CD4-positive, alpha-beta memory T cell (primary cell): ENCODE measurements at regions not wholly inside any gene's neighbourhood (a gene's known extent, or its start where the extent isn't known, plus 50 kb on each side); places are given as distances from the start of the nearest gene placed in this dataset.

Source experiments
- CTCF ChIA-PET: fragments of 350-600 bp; sonication (Branson Sonifier 250); formaldehyde crosslinking; loops from one replicate; lab custom pipeline; 2021; ENCODE audit warnings: inconsistent platforms; ENCODE audit not compliant: partially characterized antibody; lab: Charles Lee
- POLR2A ChIA-PET: fragments of 350-600 bp; sonication (Branson Sonifier 250); formaldehyde crosslinking; loops from one replicate; lab custom pipeline; 2021; ENCODE audit not compliant: partially characterized antibody; lab: Charles Lee
- DNase-seq, 5 donors: peaks; one replicate each; pipeline versions ENCODE4 v3.0.0 to v3.0.0-alpha.2; 2020 to 2022; ENCODE audit warnings: mixed read lengths in 1 of 5
- H3K27ac ChIP-seq: one replicate; pipeline ENCODE4 v1.7.0; 2013; ENCODE audit warnings: low read depth, low read length
- H3K27me3 ChIP-seq: 2 replicates; pipeline ENCODE4 v1.7.0; 2013; ENCODE audit warnings: mild to moderate bottlenecking, low read length, moderate library complexity; ENCODE audit not compliant: insufficient read depth
- H3K36me3 ChIP-seq: 2 replicates; pipeline ENCODE4 v1.7.0; 2013; ENCODE audit warnings: mild to moderate bottlenecking, low read length, moderate library complexity; ENCODE audit not compliant: insufficient read depth
- H3K4me1 ChIP-seq: 2 replicates; pipeline ENCODE4 v1.7.0; 2013; ENCODE audit warnings: mild to moderate bottlenecking, low read length, moderate library complexity; ENCODE audit not compliant: insufficient read depth
- H3K4me3 ChIP-seq, 2 donors: one replicate each; pipeline ENCODE4 v1.7.0; 2013; ENCODE audit warnings: low read length in 2 of 2, mild to moderate bottlenecking in 1 of 2
- H3K9me3 ChIP-seq, 2 donors: one replicate each; pipeline ENCODE4 v1.7.0; 2013; ENCODE audit warnings: low read length in 2 of 2, control low read depth in 1 of 2; ENCODE audit not compliant: control insufficient read depth in 1 of 2
- H3K27ac Mint-ChIP-seq, 7 donors: one replicate each; pipeline ENCODE4 v1.8.0; 2020 to 2021; ENCODE audit warnings: mixed read lengths in 7 of 7, mild to moderate bottlenecking in 6 of 7, inconsistent platforms in 3 of 7, moderate library complexity in 3 of 7
- H3K27me3 Mint-ChIP-seq, 2 donors: one replicate each; pipeline ENCODE4 v1.8.0; 2020 to 2021; ENCODE audit warnings: mixed read lengths in 2 of 2
- H3K36me3 Mint-ChIP-seq, 2 donors: one replicate each; pipeline ENCODE4 v1.8.0; 2020 to 2021; ENCODE audit warnings: mixed read lengths in 2 of 2, inconsistent platforms in 1 of 2, mild to moderate bottlenecking in 1 of 2
- H3K4me1 Mint-ChIP-seq, 4 donors: one replicate each; pipeline ENCODE4 v1.8.0; 2020 to 2021; ENCODE audit warnings: mixed read lengths in 4 of 4, mild to moderate bottlenecking in 1 of 4
- H3K4me3 Mint-ChIP-seq, 8 donors: one replicate each; pipeline ENCODE4 v1.8.0; 2020 to 2021; ENCODE audit warnings: mixed read lengths in 8 of 8, mild to moderate bottlenecking in 7 of 8, moderate library complexity in 6 of 8, inconsistent platforms in 3 of 8
- H3K9me3 Mint-ChIP-seq, 8 donors: one replicate each; pipeline ENCODE4 v1.8.0; 2020 to 2021; ENCODE audit warnings: mixed read lengths in 8 of 8, mild to moderate bottlenecking in 5 of 8, inconsistent platforms in 3 of 8, moderate library complexity in 1 of 8
- intact Hi-C: fragments of 100-400 bp; cut with micrococcal nuclease; formaldehyde crosslinking; loops from one replicate; pipeline ENCODE4 v1.15.1; 2023

DNA sequence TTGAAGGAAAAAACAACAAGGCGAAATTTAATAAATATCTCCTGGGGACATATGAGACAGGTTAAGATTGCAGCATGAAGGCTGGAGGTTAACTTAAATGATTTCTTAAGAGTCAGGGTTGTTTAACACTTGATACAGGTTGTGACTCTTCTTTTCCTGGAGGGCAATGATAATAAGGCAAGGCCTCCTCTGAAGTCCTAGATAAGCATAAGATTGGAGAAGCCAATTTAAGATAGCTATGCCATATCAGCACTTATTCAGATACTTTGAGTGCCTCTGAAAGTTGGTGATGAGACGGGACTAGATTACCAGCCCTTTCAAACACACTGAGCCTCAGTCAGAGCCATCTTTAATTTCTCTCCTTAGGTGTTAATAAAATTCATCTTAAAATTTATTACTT, 350.8 kb downstream of the FBXO8 start:
- Histone ChIP-seq H3K9me3 (no peaks in the 10 kb centered on the region), H3K4me1 (no peaks in the 10 kb centered on the region), H3K27me3 (no peaks in the 10 kb centered on the region), H3K4me3 (no peak overlapping the region), H3K36me3 (no peaks in the 10 kb centered on the region), H3K27ac (no peak overlapping the region)
- Mint-ChIP-seq H3K27ac (no peak overlapping the region), H3K4me3 (no peak overlapping the region), H3K36me3 (no peaks in the 10 kb centered on the region), H3K9me3 (no peaks in the 10 kb centered on the region), H3K4me1 (no peaks in the 10 kb centered on the region), H3K27me3 (peaks cover 0 to 1% of the 10 kb centered on the region in 2 donors)
- intact Hi-C loops, result no loop called here
- ChIA-PET POLR2A (no interaction called here), CTCF (no interaction called here)
- DNase-seq, result no peak

- no peak overlapping the region for H3K27ac Mint-ChIP-seq
- no peaks in the 10 kb centered on the region for H3K9me3 ChIP-seq
- H3K9me3 Mint-ChIP-seq, result no peaks in the 10 kb centered on the region
- H3K27me3 Mint-ChIP-seq, result no peaks in the 10 kb centered on the region
- no peak overlapping the region for H3K27ac ChIP-seq
- H3K4me1 ChIP-seq, result no peaks in the 10 kb centered on the region
- CTCF ChIA-PET, result no interaction called here
- no peak overlapping the region for H3K4me3 Mint-ChIP-seq
- no peaks in the 10 kb centered on the region for H3K4me1 Mint-ChIP-seq
- POLR2A ChIA-PET, result no interaction called here
- no peaks in the 10 kb centered on the region for H3K36me3 Mint-ChIP-seq
- intact Hi-C loops, result no loop called here
- H3K27me3 ChIP-seq, result no peaks in the 10 kb centered on the region
- H3K4me3 ChIP-seq, result no peak overlapping the region
- no peak for DNase-seq
- H3K36me3 ChIP-seq, result no peaks in the 10 kb centered on the region
Measured at GRCh38 chr4:173930329-173930967, 353.0 kb downstream of the FBXO8 start.

DNA sequence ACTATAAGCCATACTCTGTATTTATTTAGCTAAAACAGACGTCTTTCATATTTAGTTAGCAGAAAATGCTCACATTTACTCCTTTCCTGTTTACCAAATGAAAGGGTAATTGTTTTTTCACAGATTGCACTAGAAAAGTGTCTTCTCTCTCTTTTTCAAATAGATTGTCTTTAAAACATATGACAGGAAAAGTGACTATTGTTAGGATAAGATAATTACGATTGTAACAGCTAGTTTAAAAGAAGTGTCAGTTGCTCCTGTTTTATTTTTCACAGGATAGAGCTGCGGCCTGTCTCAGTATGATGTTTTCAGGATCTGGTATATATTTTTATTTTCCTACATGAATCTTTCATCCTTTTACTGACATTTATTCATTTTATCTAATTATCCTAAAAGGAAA, 353.5 kb downstream of the FBXO8 start:
- no peak overlapping the region for H3K27ac ChIP-seq
- Mint-ChIP-seq H3K27me3 (no peaks in the 10 kb centered on the region), H3K4me1 (no peaks in the 10 kb centered on the region), H3K36me3 (no peaks in the 10 kb centered on the region), H3K9me3 (no peaks in the 10 kb centered on the region), H3K4me3 (no peak overlapping the region), H3K27ac (no peak overlapping the region)
- intact Hi-C loops, result no loop called here
- H3K9me3 ChIP-seq, result no peaks in the 10 kb centered on the region
- H3K27me3 ChIP-seq, result no peaks in the 10 kb centered on the region
- no peaks in the 10 kb centered on the region for H3K36me3 ChIP-seq
- DNase-seq, result no peak
- no peak overlapping the region for H3K4me3 ChIP-seq
- CTCF ChIA-PET, result no interaction called here
- POLR2A ChIA-PET, result no interaction called here
- no peaks in the 10 kb centered on the region for H3K4me1 ChIP-seq

GRCh38 chr4:173924561-173924960, 358.9 kb downstream of the FBXO8 start:
- no peaks in the 10 kb centered on the region for H3K9me3 ChIP-seq
- POLR2A ChIA-PET, result no interaction called here
- intact Hi-C loops, result no loop called here
- Mint-ChIP-seq H3K36me3 (no peaks in the 10 kb centered on the region), H3K4me1 (no peaks in the 10 kb centered on the region), H3K27me3 (peaks cover 0 to 1% of the 10 kb centered on the region in 2 donors), H3K9me3 (peaks cover 0 to 2% (median 0%) of the 10 kb centered on the region in 8 donors), H3K4me3 (no peak overlapping the region), H3K27ac (no peak overlapping the region)
- CTCF ChIA-PET, result no interaction called here
- no peaks in the 10 kb centered on the region for H3K4me1 ChIP-seq
- no peaks in the 10 kb centered on the region for H3K36me3 ChIP-seq
- no peak overlapping the region for H3K4me3 ChIP-seq
- H3K27me3 ChIP-seq, result no peaks in the 10 kb centered on the region
- no peak overlapping the region for H3K27ac ChIP-seq
- DNase-seq, result no peak

DNA sequence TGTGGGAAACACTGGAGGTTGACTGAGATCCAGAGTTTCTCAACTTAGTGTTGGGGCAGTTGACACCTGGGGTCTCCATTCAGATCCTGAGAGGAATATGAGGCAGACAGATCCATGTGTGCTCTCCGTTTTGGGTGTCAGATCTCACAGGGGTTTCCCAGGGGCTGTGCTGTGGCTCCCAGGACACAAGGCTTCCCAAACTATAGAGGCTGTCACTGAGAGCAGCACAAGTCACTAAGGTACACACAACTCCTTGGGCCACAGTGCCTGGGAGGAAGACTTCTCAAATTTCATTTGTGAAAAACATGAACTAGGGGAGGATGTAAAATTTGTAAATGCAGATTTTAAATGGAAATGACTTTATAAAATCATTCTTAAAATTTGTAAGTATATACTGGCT, 363.6 kb downstream of the FBXO8 start:
- H3K36me3 ChIP-seq, result no peaks in the 10 kb centered on the region
- Mint-ChIP-seq H3K4me3 (no peak overlapping the region), H3K36me3 (no peaks in the 10 kb centered on the region), H3K27me3 (peaks cover 0 to 1% of the 10 kb centered on the region in 2 donors), H3K27ac (no peak overlapping the region), H3K4me1 (no peaks in the 10 kb centered on the region), H3K9me3 (peaks cover 0 to 2% (median 0%) of the 10 kb centered on the region in 8 donors)
- ChIA-PET CTCF (no interaction called here), POLR2A (no interaction called here)
- no peak overlapping the region for H3K27ac ChIP-seq
- H3K27me3 ChIP-seq, result no peaks in the 10 kb centered on the region
- H3K4me1 ChIP-seq, result no peaks in the 10 kb centered on the region
- intact Hi-C loops, result no loop called here
- no peak overlapping the region for H3K4me3 ChIP-seq
- no peaks in the 10 kb centered on the region for H3K9me3 ChIP-seq
- no peak for DNase-seq

DNA sequence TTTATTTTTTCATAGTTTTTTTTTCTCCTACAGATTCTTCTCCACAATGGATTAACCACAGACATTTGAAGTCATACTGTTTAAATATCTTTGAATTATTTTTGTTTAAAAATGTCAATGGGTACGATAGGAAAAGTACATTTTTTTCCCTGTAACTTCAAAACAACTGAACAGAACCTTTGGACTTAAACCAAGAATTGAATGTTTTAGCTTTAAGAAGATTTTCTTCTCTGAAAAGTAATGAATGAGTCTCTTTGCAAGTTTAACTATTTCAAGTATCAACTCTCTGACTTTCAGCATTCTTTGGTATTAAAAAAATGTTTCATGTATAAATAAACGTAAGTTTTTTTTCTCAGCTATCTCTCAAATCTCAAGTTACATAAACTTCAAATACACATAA, 364.3 kb downstream of the FBXO8 start:
- H3K27ac Mint-ChIP-seq, result no peak overlapping the region
- CTCF ChIA-PET, result no interaction called here
- POLR2A ChIA-PET, result no interaction called here
- intact Hi-C loops, result no loop called here
- no peaks in the 10 kb centered on the region for H3K27me3 Mint-ChIP-seq
- H3K9me3 ChIP-seq, result no peaks in the 10 kb centered on the region
- no peak overlapping the region for H3K27ac ChIP-seq
- H3K36me3 ChIP-seq, result no peaks in the 10 kb centered on the region
- no peaks in the 10 kb centered on the region for H3K4me1 ChIP-seq
- DNase-seq, result no peak
- H3K27me3 ChIP-seq, result no peaks in the 10 kb centered on the region
- no peaks in the 10 kb centered on the region for H3K36me3 Mint-ChIP-seq
- peaks cover 0 to 2% (median 0%) of the 10 kb centered on the region in 8 donors for H3K9me3 Mint-ChIP-seq
- no peak overlapping the region for H3K4me3 ChIP-seq
- no peaks in the 10 kb centered on the region for H3K4me1 Mint-ChIP-seq
- no peak overlapping the region for H3K4me3 Mint-ChIP-seq

DNA sequence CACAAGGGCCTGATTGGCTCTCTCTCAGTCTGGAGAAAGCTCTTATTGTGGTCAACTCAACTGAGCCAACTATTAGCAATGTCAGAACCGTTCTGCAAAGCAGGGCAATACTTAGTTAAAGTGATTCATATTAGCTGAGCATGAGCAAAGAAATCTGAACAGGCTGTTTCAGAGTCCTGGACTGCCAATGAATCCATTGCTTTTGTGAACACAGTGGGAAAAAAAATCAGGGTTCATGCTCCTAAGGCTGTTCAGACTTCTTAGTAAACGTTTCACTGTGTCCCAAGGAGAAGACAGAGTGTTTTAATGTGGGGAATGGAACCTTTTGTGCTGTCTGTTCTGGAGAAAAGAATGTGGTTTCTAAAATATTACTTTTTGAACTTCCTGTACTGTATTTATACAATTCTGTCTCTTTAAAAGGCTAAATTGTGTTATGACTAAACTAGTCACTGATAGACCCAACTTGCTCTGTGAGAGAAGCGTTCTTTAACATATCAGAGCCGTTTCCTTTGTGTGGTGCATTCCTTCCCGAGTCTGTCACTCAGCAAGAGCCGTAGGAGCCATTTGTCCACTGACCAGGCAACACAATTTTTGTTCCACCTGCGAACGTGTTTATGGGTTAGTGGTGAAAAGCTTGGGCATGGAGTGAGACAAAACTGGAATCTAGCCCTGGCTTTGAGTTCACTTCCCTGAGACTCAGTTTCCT, 366.1 kb downstream of the FBXO8 start:
- no peaks in the 10 kb centered on the region for H3K36me3 Mint-ChIP-seq

More for the DNA sequence above, 366.1 kb downstream of the FBXO8 start:
- no peak for DNase-seq
- H3K9me3 Mint-ChIP-seq, result no peaks in the 10 kb centered on the region
- H3K27ac Mint-ChIP-seq, result no peak overlapping the region
- Histone ChIP-seq H3K27me3 (no peaks in the 10 kb centered on the region), H3K4me1 (no peaks in the 10 kb centered on the region), H3K4me3 (no peak overlapping the region), H3K27ac (no peak overlapping the region), H3K36me3 (no peaks in the 10 kb centered on the region), H3K9me3 (no peaks in the 10 kb centered on the region)
- H3K4me3 Mint-ChIP-seq, result no peak overlapping the region
- ChIA-PET CTCF (no interaction called here), POLR2A (no interaction called here)
- intact Hi-C loops, result no loop called here
- no peaks in the 10 kb centered on the region for H3K27me3 Mint-ChIP-seq
- no peaks in the 10 kb centered on the region for H3K4me1 Mint-ChIP-seq
